ENCODE measurements at regions not wholly inside any gene's neighbourhood (a gene's known extent, or its start where the extent isn't known, plus 50 kb on each side); places are given as distances from the start of the nearest gene placed in this dataset.
"Not testable (repeated sequence)": the region's sequence is repeated elsewhere in the genome, so short reads cannot be mapped to it uniquely, and the experiment has no call there.

DNA sequence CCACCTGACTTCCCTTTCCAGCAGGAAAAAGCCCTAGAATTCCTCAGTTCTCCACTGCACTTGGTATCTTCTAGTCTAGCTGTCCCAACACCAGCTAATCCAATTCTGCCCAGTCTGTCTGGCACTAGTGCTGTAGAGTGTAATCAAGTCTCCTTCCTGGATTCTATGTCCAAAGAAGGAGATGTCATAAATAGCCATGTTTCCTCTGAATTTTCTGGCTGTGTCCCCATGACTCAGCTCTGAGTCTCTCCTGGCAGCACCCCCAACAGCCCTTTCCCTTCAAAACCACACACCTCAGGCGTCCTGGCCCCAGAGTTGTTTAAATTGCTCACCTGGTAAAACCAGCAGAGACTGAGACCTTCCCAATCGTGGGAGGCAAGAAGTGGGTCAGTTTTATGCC lies 197.2 kb downstream of the GRXCR1 start:
- peak; percentile 49 for DNase-seq (ENCODE audit: low read depth, low spot score)

GRCh38 chr4:43103048-43103447 lies 210.5 kb downstream of the GRXCR1 start:
- DNase-seq (ENCODE audit: low read depth, low spot score) = no peak

- no peak for DNase-seq (ENCODE audit: low read depth, low spot score)
These were observed 219.6 kb downstream of the GRXCR1 start for GRCh38 chr4:43112139-43112538.

GRCh38 chr4:43113196-43113595 lies 220.7 kb downstream of the GRXCR1 start:
- no peak for DNase-seq (ENCODE audit: low read depth, low spot score)

DNA sequence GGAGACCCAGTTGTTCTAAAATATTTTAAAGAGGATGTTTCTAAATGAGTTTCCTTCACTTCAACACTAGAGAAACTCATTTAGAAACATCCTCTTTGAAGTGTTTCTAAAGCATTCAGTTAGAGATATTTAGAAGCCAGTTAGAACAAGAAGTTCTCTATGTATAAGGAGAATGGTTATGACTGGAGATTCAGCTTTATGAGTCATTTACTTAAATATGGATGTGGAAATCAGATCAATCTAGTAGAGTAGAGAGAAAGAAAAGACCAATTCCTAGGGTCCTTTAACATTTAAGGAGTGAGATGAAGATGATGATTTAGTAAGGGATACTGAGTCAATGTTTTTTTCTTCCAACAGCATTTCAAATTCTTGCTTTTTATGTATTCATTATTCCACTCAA lies 234.1 kb downstream of the GRXCR1 start:
- DNase-seq (ENCODE audit: low read depth, low spot score) = no peak

GRCh38 chr4:43130228-43131021 lies 237.9 kb downstream of the GRXCR1 start:
- DNase-seq (ENCODE audit: low read depth, low spot score) = no peak

DNA sequence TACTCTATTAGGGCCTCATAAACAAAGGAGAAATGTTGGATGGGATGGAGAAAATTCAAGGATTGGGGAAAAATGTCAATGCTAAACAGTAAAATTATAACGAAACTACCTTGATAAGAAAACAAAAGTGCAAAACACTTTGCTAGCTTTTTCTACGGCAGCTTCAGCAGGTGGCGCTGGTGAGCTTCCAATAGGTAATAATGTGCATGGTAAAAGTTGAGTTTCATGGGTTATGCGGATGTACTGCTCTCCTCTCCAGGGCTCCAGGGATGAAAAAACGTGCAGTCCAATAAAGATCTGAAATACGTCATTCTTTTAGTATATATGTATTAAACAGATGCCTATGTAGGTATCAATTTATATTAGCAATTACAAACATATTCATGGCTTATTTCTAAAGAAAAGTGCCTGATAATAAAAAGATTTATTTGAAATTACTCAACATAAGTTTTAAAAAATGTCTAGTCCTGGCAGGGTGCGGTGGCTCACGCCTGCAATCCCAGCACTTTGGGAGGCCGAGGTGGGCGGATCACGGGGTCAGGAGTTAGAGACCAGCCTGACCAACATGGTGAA lies 239.6 kb downstream of the GRXCR1 start:
- DNase-seq (ENCODE audit: low read depth, low spot score) = peak; percentile 75

- no peak for DNase-seq (ENCODE audit: low read depth, low spot score)
These were observed 241.1 kb downstream of the GRXCR1 start for GRCh38 chr4:43133566-43133965.

DNA sequence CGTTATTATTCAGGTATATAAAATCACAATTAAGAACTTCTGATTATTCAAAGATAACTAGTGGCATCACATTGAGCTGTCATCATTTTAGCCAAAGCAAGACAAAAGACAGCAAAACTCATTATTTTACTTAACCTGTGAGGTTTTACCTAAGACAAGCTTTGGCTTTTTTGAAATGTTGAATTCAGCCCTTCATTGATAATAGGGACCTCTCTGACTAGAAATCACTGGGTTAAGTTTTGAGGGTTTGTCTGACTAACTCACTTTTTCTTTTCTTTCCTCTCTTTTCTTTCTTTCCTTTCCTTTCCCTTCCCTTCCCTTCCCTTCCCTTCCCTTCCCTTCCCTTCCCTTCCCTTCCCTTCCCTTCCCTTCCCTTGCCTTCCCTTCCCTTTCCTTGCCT lies 244.2 kb downstream of the GRXCR1 start:
- DNase-seq (ENCODE audit: low read depth, low spot score) = no peak

DNA sequence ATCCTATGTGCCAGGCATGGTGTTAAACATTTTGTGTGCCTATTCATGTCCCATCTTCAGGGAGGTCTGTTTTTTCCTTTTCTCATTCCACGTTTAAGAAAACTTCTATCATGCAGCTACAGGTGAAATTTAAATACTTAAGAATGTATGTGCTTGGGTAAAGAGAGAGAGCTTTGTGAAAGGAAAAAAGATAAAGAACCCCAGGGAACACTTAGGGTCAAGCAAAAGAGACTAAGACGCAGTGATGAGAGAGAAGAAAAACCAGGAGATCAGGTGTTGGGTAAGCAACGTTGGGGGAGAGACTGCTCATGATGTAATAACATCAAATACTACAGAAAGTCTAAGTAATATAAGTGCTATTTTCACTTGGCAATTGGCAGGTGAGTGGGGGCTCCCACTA lies 253.7 kb downstream of the GRXCR1 start:
- no peak for DNase-seq (ENCODE audit: low read depth, low spot score)

DNA sequence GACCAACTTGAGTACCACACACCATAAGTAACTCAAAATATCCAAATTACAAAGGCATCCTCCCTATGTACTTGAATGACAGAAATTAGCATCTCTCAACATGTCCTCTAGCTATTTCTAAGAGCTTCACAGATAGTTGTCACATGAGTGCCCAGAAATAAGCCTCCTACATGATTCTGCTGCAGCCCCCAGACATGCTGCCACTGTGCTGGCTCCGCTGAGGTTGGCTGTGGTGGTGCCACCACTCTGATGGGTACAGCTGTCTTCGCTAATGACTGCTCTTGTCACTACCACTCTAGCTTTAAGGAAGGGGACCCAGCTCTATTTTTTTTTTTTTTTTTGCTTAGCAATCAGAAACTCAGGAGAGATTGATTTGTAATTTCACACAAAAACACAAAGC lies 256.0 kb downstream of the GRXCR1 start:
- DNase-seq (ENCODE audit: low read depth, low spot score) = no peak

DNA sequence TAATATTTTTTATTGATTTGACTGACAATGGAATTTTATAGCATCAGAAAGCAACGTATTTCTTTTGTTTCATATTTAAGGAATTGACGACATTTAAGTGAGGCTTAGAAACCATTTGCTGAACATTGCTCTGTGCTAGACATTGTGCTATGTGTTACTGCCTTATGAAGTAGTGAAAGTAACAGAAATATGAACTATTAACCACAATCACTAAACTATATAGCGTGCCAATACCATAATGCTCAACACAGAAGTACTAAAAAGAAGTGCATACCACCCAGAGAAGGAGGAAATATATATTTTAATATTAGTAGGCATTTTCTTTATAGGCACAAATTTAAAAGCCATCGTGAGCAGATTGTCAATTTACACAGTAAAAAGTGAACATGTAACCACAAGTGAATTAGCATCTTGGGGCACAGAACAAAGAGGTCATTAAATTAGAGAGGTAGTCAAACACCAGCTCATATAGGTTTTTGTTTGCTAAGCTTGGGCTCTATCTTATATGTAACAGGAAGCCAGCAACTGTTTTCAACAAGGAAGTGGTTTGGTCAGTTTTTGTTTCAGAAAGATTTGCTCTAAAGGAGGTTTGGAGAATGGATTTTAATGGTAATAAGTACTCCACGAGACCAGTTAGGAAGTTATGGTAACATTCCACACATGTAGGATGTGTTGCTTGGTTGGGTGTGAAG lies 270.7 kb downstream of the GRXCR1 start:
- DNase-seq (ENCODE audit: low read depth, low spot score) = no peak

DNA sequence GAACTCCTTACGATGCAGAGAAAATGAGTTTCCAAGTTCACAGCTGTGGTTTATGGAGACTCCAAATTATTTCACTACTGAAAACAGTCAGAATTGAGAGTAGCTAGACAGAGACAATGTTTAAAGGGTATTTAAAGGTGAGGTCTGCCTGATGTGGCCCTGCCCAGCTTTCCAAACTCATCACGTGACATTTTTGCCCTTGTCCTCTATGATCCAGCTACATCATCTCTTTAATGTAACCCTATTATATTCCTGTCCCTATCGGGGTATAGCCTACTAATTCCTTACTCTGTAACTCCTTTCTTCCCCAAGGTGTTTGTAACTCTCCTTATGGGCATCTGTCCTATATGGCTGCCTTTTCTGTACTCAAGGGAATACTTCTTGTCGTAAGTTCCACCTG lies 297.2 kb downstream of the GRXCR1 start:
- no peak for DNase-seq (ENCODE audit: low read depth, low spot score)

DNA sequence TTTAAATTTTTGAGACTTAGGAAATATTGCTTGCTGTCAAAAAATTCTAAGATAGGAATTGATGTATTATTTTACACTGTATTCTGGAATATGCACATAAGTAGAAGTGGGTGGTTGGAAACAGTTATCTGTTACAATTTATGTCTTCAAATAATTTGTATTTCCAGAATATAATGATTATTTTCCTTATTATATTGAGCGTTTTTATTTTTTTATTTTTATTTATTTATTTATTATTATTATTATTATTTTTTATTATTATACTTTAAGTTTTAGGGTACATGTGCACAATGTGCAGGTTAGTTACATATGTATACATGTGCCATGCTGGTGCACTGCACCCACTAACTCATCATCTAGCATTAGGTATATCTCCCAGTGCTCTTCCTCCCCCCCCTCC lies 320.1 kb downstream of the GRXCR1 start:
- not testable (repeated sequence) for DNase-seq (ENCODE audit: low read depth, low spot score)

DNA sequence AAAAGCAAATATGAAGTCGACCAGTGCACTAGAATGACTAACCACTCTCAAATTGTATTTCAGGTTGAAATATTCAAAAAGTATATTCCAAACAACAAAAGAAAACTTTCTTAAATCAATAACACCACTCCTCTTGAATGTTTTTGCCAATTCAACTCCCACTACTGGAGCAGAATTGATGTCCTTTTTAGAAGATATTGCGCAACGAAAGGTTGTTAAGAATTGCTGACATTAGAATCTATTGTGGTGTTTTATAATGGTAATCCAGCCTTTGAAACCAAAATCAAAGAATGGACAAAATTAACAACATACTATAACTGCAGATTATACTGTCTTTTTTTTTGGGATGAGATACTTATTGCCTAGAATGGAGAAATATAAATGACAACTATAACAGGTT lies 331.3 kb downstream of the GRXCR1 start:
- no peak for DNase-seq (ENCODE audit: low read depth, low spot score)

DNA sequence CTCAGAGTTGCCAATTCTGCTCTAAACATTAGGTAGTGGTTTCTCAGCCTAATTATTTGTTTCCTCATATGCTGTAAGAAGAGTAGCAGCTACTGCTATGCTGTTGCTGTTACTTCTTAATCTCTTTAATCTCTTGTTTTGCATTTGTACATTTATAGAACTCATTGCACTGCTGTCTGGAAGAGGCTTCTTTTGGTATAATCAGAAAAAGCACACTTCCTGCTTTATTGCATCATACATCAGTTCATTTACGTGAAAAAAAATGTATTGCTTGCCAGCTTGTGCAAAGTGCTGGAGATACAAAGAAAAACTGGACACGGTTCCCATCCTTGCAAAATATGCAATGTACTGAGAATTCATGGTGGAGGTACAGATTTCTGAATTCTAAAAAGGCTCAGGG lies 332.0 kb downstream of the GRXCR1 start:
- no peak for DNase-seq (ENCODE audit: low read depth, low spot score)

GRCh38 chr4:43233321-43233720 lies 340.8 kb downstream of the GRXCR1 start:
- no peak for DNase-seq (ENCODE audit: low read depth, low spot score)

DNA sequence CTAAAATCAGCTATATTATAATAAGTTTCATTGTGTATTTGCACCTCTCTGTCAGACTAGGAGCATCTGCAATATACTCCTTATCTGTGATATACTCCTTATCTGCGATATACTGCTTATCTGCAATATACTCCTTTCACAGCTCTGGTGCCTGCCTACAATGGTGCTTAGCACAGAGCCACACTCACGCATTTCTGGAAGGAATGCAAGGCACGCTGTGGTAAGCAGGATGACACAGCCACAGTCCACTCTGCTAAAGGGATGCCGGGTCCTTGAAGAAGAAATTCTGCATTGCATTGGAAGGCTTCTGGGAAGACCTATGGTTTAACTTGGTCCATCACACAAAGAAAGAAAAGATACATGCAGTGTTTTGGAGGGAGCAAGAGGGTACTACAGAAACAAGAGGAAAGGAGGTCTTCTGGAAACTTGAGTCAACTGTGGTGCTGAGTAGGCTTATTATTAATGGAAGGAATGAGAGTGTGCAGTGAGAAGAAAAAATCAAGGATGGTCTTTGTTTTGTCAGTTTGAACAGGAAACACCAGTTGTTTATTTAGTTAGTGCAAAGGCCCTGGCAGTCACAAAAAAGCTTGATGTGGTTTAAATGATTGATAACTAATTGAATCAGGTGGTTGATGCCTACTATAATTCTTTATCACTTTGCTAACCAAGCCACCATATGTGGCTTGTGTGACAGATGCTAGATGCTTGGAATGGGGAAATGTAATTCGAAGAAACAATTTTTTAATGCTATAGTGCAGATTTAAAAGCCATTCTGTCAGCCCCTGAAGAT lies 342.3 kb downstream of the GRXCR1 start:
- DNase-seq (ENCODE audit: low read depth, low spot score) = no peak

- DNase-seq (ENCODE audit: low read depth, low spot score) = no peak
These were observed 345.5 kb downstream of the GRXCR1 start for GRCh38 chr4:43238008-43238407.

DNA sequence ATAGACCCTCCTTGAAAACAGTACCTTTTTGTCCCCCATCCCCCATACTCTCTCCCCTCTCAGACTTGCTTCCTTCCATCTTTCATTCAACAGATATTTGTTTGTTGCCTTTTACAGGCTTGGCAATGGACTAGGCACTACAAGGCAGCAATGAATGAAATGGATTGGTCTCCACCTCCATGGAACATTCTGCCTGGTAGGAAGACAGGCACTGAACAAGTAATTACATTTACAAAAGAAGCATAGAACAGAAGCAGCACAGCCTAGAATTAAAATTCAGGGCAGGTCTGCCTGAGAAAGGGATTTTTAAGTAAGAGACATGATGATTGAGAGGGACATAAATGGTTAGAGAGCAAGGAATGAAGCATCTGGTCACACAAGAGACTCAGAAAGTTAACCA lies 346.1 kb downstream of the GRXCR1 start:
- no peak for DNase-seq (ENCODE audit: low read depth, low spot score)

DNA sequence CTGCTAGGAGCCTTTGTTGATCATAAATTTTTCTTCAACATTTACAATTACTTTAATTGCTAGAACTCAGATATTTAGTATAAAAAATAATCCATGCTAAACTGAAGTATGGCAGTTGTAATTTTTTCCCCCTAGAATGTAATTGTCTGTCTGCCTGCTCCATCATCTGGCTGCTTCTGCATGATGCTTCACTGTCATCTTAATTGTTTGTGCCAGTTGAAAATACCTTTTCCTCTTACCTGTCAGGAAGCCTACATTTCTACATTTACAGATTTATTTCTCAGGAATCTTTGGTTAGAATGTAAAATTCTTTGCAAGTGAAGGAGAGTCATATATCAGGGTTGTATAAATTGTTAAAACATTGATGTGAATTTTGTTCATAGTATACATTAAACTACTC lies 348.6 kb downstream of the GRXCR1 start:
- no peak for DNase-seq (ENCODE audit: low read depth, low spot score)

DNA sequence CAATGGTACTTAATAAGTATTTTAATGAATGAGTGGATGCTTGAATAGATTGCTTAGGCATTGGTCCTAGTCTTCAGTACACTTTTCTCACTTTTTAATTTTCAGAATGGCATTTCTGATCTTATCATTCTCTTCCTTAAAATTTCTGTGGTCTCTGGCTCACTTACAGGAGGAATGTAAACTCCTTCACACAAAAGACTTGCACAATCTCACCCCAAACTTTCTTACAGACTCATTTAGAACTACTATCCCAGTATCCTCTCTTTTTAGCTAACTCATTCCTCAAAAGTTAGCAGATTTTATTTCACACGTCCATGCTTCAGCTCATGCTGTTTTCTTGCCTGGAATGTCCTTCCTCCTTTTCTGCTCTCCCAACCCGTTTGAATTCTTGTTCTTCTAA lies 350.1 kb downstream of the GRXCR1 start:
- DNase-seq (ENCODE audit: low read depth, low spot score) = peak; percentile 4
